ENCODE measurements at regions not wholly inside any gene's neighbourhood (a gene's known extent, or its start where the extent isn't known, plus 50 kb on each side); places are given as distances from the start of the nearest gene placed in this dataset.
"Not testable (repeated sequence)": the region's sequence is repeated elsewhere in the genome, so short reads cannot be mapped to it uniquely, and the experiment has no call there.

DNA sequence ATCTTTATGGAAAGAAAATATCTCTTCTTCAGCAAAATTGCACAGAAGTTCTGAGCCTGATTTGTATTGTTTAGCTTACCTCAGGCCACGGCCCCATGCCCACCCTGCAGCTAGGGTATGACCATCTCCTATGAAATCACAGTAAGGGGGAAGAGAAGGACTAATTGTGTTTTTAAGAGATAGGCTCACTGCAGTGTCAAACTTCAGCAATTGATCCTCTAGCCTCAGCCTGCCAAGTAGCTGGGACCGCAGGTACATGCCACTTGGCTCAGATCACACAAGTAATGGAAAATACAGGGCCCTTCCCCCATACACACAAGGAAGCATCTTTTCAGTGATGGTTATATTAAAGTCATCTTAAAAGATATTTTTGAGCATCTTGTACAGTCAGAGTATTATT is 60.0 kb downstream of the DMAC1 start:
- no peak for DNase-seq (ENCODE audit: low read depth)

DNA sequence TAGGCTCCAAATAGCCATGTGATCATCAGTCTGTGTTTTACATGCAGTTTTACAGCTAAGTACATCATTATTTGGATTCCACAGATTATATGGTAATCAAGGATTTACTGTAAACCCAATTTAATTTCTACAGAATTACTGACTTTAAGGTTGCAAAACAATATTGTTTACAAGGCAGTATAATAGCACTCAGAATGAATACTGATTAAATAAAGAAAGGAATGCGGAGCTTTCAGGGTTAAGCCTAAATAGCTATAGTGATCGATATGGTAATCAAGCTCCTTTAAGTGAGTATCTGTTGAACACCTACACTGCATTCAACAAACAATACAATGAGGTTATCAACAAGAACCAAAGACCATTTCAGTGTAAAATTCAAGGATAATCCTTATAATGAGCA is 64.3 kb downstream of the DMAC1 start:
- DNase-seq (ENCODE audit: low read depth) = no peak

- no peak for DNase-seq (ENCODE audit: low read depth)
These were observed 69.5 kb downstream of the DMAC1 start for GRCh38 chr9:7730164-7730445.

DNA sequence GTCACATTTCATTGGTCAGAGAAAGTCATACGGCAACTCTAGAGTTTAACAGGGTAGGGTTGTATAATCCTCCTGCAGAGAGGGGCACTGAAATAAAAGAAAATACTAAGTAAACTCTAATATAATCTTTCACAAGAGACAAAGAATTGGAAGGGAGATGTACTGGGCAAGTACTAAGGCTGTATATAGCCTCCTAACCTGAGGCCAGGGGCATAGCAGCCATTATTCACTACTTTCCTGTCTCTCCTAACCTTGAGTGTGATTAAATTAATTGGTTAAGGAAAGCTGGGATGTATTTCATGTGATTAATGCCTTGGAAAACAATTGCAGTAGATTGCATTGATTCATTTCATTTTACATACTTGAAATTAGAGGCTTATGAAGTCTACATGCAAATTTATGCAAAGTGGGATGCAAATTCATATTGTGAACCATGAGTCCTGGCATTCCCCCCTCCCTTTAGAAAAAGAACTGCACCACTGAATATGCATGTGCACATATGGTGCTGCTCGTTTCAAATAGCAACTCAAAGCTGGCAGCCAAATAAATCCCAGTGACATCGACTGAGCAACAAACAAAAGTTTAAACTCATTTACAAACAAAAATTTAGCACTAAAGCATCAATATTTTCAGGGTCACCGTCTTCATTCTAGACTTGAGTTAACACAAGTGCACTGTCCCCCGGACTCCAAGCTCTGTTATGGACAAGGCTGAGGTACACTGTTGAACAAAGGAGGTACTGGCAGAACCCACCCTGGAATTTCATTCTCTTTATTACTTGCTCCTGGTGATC is 70.0 kb downstream of the DMAC1 start:
- no peak for DNase-seq (ENCODE audit: low read depth)

DNA sequence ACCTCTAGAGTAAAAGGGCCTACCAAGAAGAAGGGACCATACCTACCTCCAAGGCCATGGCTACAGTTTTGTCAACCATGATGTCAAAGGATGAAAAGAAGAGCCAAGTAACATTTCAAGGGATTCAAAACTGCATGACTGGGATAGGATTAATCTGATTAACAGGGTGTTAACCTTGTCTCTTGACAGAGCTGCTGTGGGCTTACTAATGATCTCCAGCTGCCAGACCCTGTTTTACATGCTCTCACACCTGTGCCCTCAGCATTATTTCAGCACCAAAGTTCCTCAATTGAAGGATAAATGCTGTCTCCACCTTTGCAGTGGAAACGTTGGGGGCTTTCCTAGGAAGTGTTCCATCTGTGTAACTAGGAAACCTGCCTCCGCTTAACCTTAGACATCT is 78.3 kb downstream of the DMAC1 start:
- no peak for DNase-seq (ENCODE audit: low read depth)

DNA sequence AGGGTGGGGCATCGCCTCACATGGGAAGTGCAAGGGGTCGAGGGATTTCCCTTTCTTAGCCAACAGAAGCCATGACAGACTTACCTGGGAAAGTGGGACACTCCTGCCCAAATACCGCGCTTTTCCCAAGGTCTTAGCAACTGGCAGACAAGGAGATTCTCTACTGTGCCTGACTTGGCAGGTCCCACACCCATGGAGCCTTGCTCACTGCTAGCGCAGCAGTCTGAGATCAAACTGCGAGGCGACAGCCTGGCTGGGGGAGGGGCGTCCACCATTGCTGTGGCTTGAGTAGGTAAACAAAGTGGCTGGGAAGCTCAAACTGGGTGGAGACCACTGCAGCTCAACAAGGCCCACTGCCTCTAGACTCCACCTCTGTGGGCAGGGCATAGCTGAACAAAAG is 86.5 kb downstream of the DMAC1 start:
- DNase-seq (ENCODE audit: low read depth) = not testable (repeated sequence)

- no peak for DNase-seq (ENCODE audit: low read depth)
These were observed 88.9 kb downstream of the DMAC1 start for GRCh38 chr9:7710686-7711085.

GRCh38 chr9:7707934-7708333 is 91.6 kb downstream of the DMAC1 start:
- DNase-seq (ENCODE audit: low read depth) = no peak

- DNase-seq (ENCODE audit: low read depth) = no peak
These were observed 95.0 kb downstream of the DMAC1 start for GRCh38 chr9:7704543-7704942.

DNA sequence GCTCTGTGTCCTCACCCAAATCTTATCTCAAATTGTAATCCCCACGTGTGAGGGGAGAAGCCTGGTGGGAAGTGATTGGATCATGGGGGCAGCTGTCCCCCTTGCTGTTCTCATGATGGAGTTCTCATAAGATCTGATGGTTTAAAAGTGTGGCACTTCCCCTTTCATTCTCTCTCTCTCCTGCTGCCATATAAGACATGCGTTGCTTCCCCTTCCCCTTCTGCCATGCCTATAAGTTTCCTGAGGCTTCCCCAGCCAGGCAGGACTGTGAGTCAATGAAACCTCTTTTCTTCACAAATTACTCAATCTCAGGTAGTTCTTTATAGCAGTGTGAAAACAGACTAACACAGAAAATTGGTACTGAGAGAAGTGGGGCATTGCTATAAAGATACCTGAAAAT is 107.7 kb downstream of the DMAC1 start:
- no peak for DNase-seq (ENCODE audit: low read depth)

- no peak for DNase-seq (ENCODE audit: low read depth)
These were observed 109.6 kb downstream of the DMAC1 start for GRCh38 chr9:7690014-7690413.

DNA sequence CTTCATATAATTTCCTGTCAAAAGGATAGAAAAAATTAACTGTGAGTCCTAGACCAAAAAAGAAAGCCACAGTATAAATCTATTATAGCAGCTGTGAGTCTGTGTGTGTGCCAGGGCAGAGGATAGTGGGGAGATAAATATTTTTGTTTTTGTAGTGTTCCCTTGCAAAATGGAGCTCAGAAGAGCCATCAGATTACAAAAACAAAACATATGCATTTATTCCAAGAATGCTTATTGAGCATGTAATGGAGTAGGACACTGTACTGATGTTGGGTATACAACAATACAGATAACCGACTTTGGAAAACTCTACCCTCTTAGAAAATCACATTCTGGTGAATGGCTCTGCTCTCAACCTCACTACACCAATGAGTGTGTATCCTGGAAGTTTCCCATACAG is 111.0 kb downstream of the DMAC1 start:
- DNase-seq (ENCODE audit: low read depth) = no peak

GRCh38 chr9:7676609-7677156 is 122.9 kb downstream of the DMAC1 start:
- DNase-seq (ENCODE audit: low read depth) = no peak

GRCh38 chr9:7671847-7672246 is 127.7 kb downstream of the DMAC1 start:
- no peak for DNase-seq (ENCODE audit: low read depth)

GRCh38 chr9:7668541-7668940 is 131.0 kb downstream of the DMAC1 start:
- no peak for DNase-seq (ENCODE audit: low read depth)

- no peak for DNase-seq (ENCODE audit: low read depth)
These were observed 133.7 kb downstream of the DMAC1 start for GRCh38 chr9:7665874-7666273.

DNA sequence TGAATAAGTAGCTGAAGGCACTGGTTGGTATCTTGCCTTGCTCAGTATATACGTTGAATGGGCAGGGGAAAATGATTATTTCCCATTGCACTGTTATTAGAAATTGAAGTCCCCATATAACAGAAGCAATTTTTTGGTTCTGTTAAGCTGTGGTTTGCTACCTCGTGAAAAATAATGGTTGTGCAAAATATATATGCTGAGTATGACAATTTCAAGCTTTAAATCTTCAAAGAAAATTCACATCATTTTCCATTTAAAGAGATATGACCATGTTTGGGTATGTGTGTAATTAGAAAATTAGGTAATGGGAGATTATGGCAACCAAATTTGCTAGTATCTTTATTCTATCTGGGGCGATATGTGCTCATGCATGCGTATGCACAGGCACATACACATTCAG is 139.8 kb downstream of the DMAC1 start:
- no peak for DNase-seq (ENCODE audit: low read depth)

GRCh38 chr9:7656636-7657035 is 142.9 kb downstream of the DMAC1 start:
- DNase-seq (ENCODE audit: low read depth) = no peak

GRCh38 chr9:7653262-7653661 is 146.3 kb downstream of the DMAC1 start:
- no peak for DNase-seq (ENCODE audit: low read depth)

- DNase-seq (ENCODE audit: low read depth) = no peak
These were observed 159.3 kb downstream of the DMAC1 start for GRCh38 chr9:7640231-7640630.

DNA sequence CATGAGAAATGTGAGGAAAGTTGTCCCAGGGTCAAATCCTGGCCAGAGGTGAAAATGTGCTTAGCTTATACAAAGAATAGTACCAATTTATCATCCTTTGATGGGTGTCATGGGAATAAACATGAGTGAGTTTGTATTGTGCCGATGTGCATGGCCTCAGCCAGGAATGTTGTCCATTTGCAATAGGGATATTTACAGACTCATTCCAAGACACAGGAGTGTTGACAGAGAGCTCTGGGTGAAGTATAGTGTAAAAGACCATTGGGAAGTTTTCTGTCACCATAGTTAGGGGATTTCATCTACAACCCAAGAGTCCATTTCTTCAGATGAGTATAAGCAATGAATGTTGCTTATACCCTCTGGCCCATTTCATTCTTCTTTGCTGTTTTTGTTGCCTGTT is 160.1 kb downstream of the DMAC1 start:
- no peak for DNase-seq (ENCODE audit: low read depth)

DNA sequence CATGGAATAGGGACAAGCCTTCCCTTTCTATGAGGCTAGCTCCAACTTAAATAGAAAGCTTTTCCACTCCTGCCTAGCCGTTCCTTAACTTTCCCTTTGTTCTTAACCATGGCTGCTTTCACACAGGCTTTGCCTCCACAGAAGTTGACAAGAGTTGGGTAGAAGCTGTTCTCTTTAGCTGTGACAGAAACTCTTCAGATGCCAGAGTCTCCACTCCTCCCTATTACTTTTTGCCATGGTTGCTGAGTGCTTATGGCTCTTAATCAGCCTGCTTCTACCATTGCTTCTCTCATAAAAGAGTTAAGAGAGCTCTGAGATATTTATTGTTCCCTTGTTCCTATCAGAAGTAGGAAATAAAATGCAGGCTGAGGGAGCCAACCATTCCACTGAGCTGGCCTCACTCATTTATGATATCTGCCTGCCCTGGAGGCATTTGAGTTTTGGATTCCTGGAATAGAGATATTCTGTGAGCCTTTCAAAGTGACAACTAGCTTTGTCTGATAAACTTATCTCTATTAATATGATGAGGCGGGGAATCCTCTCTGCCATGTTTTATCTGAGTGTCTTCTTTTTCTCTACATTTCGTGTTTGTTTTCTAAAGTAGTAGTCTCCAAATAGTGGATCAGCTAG is 162.6 kb downstream of the DMAC1 start:
- no peak for DNase-seq (ENCODE audit: low read depth)

GRCh38 chr9:7636309-7636708 is 163.3 kb downstream of the DMAC1 start:
- DNase-seq (ENCODE audit: low read depth) = no peak

DNA sequence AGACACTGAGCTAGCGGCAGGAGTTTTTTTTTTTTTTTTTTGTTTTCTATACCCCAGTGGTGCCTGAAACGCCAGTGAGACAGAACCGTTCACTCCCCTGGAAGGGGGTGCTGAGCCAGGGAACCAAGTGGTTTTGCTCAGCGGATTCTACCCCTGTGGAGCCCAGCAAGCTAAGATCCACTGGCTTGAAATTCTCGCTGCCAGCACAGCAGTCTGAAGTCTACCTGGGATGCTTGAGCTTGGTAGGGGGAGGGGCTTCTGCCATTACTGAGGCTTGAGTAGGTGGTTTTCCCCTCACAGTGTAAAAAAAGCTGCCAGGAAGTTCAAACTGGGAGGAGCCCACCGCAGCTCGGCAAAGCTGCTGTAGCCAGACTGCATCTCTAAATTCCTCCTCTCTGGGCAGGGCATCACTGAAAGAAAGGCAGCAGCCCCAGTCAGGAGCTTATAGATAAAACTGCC is 173.0 kb downstream of the DMAC1 start:
- DNase-seq (ENCODE audit: low read depth) = not testable (repeated sequence)
